Ovary (tissue), 7 donors: ENCODE measurements at regions not wholly inside any gene's neighbourhood (a gene's known extent, or its start where the extent isn't known, plus 50 kb on each side); places are given as distances from the start of the nearest gene placed in this dataset.

Experiments used
- DNase-seq, 5 donors: peaks; one replicate each; pipeline ENCODE4 v3.0.0-alpha.2; 2019 to 2020
- H3K27ac ChIP-seq, 2 donors: fragments of 200-600 bp; one replicate each; pipeline versions ENCODE4 v1.5.1 to v1.8.0; 2019 to 2022
- H3K27me3 ChIP-seq: fragments of 200-600 bp; one replicate; pipeline ENCODE4 v1.8.0; 2022
- H3K36me3 ChIP-seq: fragments of 200-600 bp; sonication (generic); one replicate; pipeline ENCODE4 v1.5.1; 2019
- H3K4me1 ChIP-seq: one replicate; pipeline ENCODE4 v1.8.1; 2013; ENCODE audit warnings: mild to moderate bottlenecking, moderate library complexity; ENCODE audit not compliant: insufficient read depth
- H3K4me3 ChIP-seq: fragments of 200-600 bp; sonication (generic); one replicate; pipeline ENCODE4 v1.5.1; 2017
- H3K9me3 ChIP-seq, 2 donors: fragments of 200-600 bp in 1 of 2; sonication (generic) in 1 of 2; one replicate each; pipeline versions ENCODE4 v1.5.1 to v1.8.1; 2013 to 2019; ENCODE audit warnings: mild to moderate bottlenecking in 1 of 2, moderate library complexity in 1 of 2
- EP300 ChIP-seq: sonication (generic); formaldehyde crosslinking; IDR thresholded peaks from one replicate; pipeline ENCODE4 v1.6.1; 2017; ENCODE audit warnings: antibody characterized with exemption
- POLR2A ChIP-seq: fragments of 450-650 bp; IDR thresholded peaks from one replicate; pipeline ENCODE4 v1.6.1; 2017; ENCODE audit warnings: antibody characterized with exemption, mild to moderate bottlenecking, moderate library complexity
- WGBS, 3 donors: extraction: QIAGEN DNeasy Blood & Tissue Kit in 1 of 3; methylation state at CpG; one replicate each; pipeline versions ENCODE4 v1.1.5 to v1.1.7; 2013 to 2017; 5-methylcytosine and 5-hydroxymethylcytosine counted together
- intact Hi-C, 4 donors: fragments of 100-400 bp; cut with DNase I; formaldehyde crosslinking; loops; one replicate each; pipeline versions ENCODE4 v1.11.0 to v1.15.1; 2022 to 2023
- TF ChIP-seq, protein P1 (sequence below), 3 donors: fragments of 450-650 bp in 2 of 3; fragments of 200-600 bp in 1 of 3; IDR thresholded peaks; one replicate each; pipeline versions ENCODE4 v1.5.1 to v1.8.0; 2016 to 2022; ENCODE audit warnings: antibody characterized with exemption in 3 of 3, mild to moderate bottlenecking in 1 of 3
- donor health status: DM: no; HTN: no; CAD: no; lungs with moderate emphysema.
- donor health status: DM: no; HTN: no; CAD: no.
- donor health status: Bipolar disorder and iron deficiency.
- donor health status: DM: no; HTN: no; CAD: no.
- donor health status: DM: yes; HTN: yes; CAD: no.

DNA sequence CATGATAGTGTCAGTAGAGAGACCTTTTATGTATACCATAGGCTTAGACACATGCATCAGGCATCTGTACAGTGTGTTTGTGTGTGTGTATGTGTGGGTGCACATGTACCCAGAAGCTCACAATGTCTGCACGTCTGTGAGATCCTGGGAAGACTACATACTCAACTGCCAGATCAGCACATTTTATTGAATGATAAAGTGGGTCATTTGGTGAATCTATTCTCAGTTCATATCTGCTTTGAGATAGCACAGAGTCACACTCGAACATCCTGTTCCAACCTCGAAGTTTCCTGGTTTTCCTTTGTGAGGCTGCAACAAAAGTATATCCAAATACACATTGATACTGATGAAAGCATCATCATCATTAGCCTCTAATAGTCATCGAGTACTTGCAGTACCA, 63.6 kb downstream of the MAF start:
- intact Hi-C loops = no loop called here
- Histone ChIP-seq H3K4me3 (no peak overlapping the region), H3K27ac (no peak overlapping the region), H3K27me3 (no peaks in the 10 kb centered on the region), H3K4me1 (no peaks in the 10 kb centered on the region), H3K9me3 (no peaks in the 10 kb centered on the region), H3K36me3 (no peaks in the 10 kb centered on the region)
- DNase-seq = no peak
- no peak for TF ChIP-seq POLR2A
- no peak for TF ChIP-seq EP300
- TF ChIP-seq, protein P1, sequence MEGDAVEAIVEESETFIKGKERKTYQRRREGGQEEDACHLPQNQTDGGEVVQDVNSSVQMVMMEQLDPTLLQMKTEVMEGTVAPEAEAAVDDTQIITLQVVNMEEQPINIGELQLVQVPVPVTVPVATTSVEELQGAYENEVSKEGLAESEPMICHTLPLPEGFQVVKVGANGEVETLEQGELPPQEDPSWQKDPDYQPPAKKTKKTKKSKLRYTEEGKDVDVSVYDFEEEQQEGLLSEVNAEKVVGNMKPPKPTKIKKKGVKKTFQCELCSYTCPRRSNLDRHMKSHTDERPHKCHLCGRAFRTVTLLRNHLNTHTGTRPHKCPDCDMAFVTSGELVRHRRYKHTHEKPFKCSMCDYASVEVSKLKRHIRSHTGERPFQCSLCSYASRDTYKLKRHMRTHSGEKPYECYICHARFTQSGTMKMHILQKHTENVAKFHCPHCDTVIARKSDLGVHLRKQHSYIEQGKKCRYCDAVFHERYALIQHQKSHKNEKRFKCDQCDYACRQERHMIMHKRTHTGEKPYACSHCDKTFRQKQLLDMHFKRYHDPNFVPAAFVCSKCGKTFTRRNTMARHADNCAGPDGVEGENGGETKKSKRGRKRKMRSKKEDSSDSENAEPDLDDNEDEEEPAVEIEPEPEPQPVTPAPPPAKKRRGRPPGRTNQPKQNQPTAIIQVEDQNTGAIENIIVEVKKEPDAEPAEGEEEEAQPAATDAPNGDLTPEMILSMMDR (IDR thresholded peaks at IDR 0.05) = no peak
- WGBS, 3 donors = 69 to 74% (median 70%) methylated on average over 4 of the region's 4 CpGs

DNA sequence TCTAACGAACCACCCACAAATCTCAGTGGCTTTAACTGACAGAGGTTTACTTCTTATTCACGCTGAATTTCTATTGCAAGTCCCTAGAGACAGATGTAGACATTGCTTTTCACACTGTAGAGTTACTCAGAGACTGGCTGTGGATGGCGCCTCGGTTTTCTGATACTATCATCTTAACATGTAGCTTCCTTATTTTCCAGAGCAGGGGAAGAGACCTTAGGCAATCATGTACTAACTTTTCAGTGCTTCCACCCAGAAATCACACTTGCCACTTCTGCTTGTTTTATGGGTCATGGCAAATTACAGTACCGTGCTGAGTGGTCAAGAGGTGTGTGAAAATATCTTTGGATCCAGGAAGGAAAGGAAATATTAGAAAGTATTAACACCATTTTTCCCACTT, 65.4 kb downstream of the MAF start:
- Histone ChIP-seq H3K27ac (no peak overlapping the region), H3K9me3 (no peaks in the 10 kb centered on the region), H3K36me3 (no peaks in the 10 kb centered on the region), H3K27me3 (no peaks in the 10 kb centered on the region), H3K4me3 (no peak overlapping the region), H3K4me1 (no peaks in the 10 kb centered on the region)
- WGBS, 3 donors = 72 to 85% (median 81%) methylated on average over 5 of the region's 5 CpGs
- intact Hi-C loops = no loop called here
- DNase-seq = no peak
- no peak for TF ChIP-seq EP300
- TF ChIP-seq, protein P1 (IDR thresholded peaks at IDR 0.05) = no peak

DNA sequence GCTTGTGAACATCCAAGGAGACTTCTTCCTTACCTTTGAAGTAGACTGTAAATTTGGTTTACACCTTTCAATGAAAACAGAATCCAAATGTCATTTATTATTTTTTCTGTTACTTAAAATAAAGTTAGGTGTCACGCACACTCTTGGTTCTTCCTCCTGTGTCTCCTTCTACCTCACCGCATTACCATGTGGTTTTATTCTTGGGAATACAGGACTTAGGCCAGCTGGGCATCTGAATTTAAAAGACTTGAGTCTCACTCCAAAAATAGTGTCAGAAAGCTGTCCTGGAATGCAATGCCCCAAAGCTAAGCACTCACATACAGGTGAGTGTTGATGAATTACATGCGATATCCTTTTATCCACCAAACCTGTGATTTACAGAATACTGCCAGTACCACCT, 66.4 kb downstream of the MAF start:
- no peaks in the 10 kb centered on the region for H3K27me3 ChIP-seq
- no peak overlapping the region for H3K4me3 ChIP-seq
- DNase-seq = no peak
- H3K9me3 ChIP-seq = no peaks in the 10 kb centered on the region
- no peaks in the 10 kb centered on the region for H3K36me3 ChIP-seq
- no peak overlapping the region for H3K27ac ChIP-seq
- H3K4me1 ChIP-seq = no peaks in the 10 kb centered on the region
- intact Hi-C loops = no loop called here
- WGBS, 3 donors = 94 to 100% (median 97%) methylated on average over 3 of the region's 3 CpGs
- TF ChIP-seq, protein P1 (IDR thresholded peaks at IDR 0.05) = no peak
- TF ChIP-seq EP300 = no peak
- TF ChIP-seq POLR2A = no peak

DNA sequence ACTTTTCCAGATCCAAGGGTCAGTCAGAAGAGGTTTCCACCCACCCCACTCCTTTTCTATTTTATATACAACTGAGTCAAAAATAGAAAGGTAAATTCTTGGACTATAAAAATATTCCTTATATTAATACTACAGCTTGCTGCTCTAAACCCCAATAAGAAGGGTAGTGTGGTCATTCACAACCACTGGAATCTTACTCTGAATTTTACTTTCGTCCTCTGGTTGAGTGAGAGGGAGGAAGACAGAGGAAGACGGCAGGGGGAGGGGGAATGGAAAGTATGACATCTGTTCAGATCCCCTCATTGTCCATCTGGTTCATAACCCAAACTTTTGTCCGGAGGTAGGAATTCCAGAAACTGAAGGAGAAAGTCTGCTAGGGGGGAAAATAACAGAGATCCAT, 67.2 kb downstream of the MAF start:
- H3K27ac ChIP-seq = no peak overlapping the region
- WGBS, 3 donors = 64 to 74% (median 65%) methylated on average over 3 of the region's 3 CpGs
- H3K4me1 ChIP-seq = peaks cover under 1% of the 10 kb centered on the region
- H3K36me3 ChIP-seq = no peaks in the 10 kb centered on the region
- DNase-seq = no peak
- TF ChIP-seq EP300 (no peak), POLR2A (no peak)
- TF ChIP-seq, protein P1 (IDR thresholded peaks at IDR 0.05) = no peak
- intact Hi-C loops = no loop called here
- H3K27me3 ChIP-seq = no peaks in the 10 kb centered on the region
- no peak overlapping the region for H3K4me3 ChIP-seq
- no peaks in the 10 kb centered on the region for H3K9me3 ChIP-seq

DNA sequence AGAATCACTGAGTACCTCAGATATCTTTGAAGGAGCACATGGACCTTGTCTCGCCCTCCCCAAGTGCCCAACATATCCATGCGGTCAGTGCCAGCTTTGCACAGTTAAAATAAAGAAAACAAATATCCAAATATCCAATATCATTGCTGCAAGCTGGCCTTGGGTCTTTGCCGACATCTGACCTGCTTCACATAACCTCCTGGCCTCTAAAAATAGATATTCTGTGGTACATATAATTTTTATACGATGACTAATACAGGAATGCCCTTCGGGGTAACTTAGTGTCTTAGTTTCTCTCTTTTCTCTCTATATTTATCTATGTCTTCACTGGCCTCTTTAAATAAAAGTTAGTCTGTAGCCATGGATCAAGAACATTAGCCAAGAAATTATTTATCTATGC, 67.8 kb downstream of the MAF start:
- intact Hi-C loops = no loop called here
- Histone ChIP-seq H3K4me3 (no peak overlapping the region), H3K9me3 (no peaks in the 10 kb centered on the region), H3K36me3 (no peaks in the 10 kb centered on the region), H3K4me1 (peaks cover 3% of the 10 kb centered on the region), H3K27ac (no peak overlapping the region), H3K27me3 (no peaks in the 10 kb centered on the region)
- WGBS, 3 donors = 41 to 56% (median 48%) methylated on average over 5 of the region's 5 CpGs
- no peak for DNase-seq
- TF ChIP-seq POLR2A (no peak), EP300 (no peak)
- TF ChIP-seq, protein P1 (IDR thresholded peaks at IDR 0.05) = no peak
